ENCODE measurements at regions not wholly inside any gene's neighbourhood (a gene's known extent, or its start where the extent isn't known, plus 50 kb on each side); places are given as distances from the start of the nearest gene placed in this dataset.

DNA sequence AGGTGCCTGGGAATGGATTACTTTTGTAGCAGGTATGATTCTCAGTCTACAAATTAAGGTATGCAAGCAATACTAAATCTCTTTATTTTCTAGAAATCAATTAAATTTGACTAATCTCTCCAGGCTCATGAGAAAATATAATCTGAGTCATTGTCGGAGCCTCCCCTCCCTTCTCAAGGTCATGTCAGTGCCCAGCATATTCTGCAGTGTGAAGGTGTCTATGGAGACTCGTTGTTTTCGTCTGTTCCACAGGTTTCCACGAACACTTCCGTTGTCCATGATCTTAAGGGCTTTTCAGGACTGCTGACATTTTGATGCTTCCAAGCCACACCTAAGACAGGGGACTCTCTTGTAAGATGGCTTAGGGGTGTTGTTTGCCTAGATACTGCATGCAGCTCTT lies 56.6 kb upstream of the SCOC start:
- Mint-ChIP-seq H3K27me3 (peaks cover 4 to 11% (median 11%) of the 10 kb centered on the region in 3 donors), H3K36me3 (peaks cover 11 to 14% of the 10 kb centered on the region in 2 donors), H3K27ac (no peak overlapping the region), H3K9me3 (peaks cover 4 to 21% (median 7%) of the 10 kb centered on the region in 7 donors), H3K4me3 (no peak overlapping the region), H3K4me1 (peaks cover 0 to 7% (median 0%) of the 10 kb centered on the region in 3 donors)
- no peak for DNase-seq
- ATAC-seq (ENCODE audit: low read depth in 2 of 2), result no peak

DNA sequence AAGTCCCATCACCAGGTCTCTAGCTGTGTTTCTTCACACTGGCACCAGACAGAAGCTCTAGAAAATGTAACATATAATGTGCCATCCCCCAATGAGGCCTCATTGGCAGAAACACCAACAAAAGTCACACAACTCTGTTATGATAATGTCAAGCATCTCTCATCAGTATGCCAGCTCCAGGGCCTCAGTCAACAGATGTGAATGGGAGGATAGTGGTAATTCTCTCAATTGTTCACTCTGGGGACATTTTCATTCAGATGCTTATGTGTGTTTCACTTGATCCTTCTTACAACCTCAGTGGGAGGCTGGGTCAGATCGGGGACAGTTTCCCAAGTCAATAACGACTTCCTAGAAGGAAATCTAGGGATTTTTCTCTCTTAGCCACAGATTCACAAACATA lies 57.5 kb upstream of the SCOC start:
- no peak for DNase-seq
- peaks cover 6 to 11% (median 8%) of the 10 kb centered on the region in 3 donors for H3K27me3 Mint-ChIP-seq
- H3K36me3 Mint-ChIP-seq, result peaks cover 2 to 7% of the 10 kb centered on the region in 2 donors
- no peak overlapping the region for H3K4me3 Mint-ChIP-seq
- peaks cover 0 to 9% (median 0%) of the 10 kb centered on the region in 3 donors for H3K4me1 Mint-ChIP-seq
- H3K27ac Mint-ChIP-seq, result no peak overlapping the region
- peaks cover 0 to 13% (median 4%) of the 10 kb centered on the region in 7 donors for H3K9me3 Mint-ChIP-seq
- no peak for ATAC-seq (ENCODE audit: low read depth in 2 of 2)

DNA sequence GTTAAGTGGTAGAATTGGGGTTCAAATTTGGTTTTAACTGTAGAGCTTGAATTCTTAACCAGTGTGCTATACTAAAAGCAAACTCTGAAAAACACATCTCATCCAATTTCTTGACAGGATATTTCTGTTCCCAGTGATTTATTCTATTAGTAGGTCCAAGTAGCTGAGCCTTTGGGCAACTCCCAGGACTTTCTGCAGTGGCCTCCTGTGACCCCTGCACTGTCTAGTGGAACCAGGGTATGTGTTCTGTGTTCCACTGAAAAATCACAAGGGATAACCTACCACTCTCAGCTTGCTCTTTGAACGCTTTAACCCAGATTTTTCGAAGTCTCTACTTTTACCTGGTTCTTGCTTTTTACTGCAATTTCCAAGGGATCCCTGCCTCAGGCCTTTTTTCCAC lies 58.0 kb upstream of the SCOC start:
- peaks cover 0 to 9% (median 0%) of the 10 kb centered on the region in 3 donors for H3K4me1 Mint-ChIP-seq
- peaks cover 0 to 1% of the 10 kb centered on the region in 2 donors for H3K36me3 Mint-ChIP-seq
- H3K9me3 Mint-ChIP-seq, result peaks cover 0 to 8% (median 0%) of the 10 kb centered on the region in 7 donors
- H3K27ac Mint-ChIP-seq, result no peak overlapping the region
- H3K27me3 Mint-ChIP-seq, result peaks cover 7 to 12% (median 7%) of the 10 kb centered on the region in 3 donors
- ATAC-seq (ENCODE audit: low read depth in 2 of 2) (no peak), DNase-seq (no peak)
- no peak overlapping the region for H3K4me3 Mint-ChIP-seq

DNA sequence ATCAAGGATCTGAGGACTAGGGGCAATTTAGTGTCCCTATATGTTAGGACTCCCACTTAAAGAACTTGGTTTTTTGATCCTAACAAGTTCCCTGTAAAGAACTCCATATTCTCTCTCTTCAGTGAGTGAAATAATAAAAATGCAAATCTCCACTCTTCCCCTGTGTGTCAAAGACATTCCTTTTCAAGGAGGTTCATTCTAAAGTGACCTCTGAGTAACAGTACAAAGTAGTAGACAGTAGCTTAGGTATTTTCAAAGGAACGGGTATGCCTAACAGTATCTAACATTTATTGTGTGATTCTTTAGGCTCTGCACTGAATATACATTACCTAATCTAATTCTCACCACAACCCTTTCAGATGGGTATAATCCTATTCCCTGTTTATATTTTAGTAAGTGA lies 58.4 kb upstream of the SCOC start:
- Mint-ChIP-seq H3K4me1 (peaks cover 0 to 9% (median 0%) of the 10 kb centered on the region in 3 donors), H3K27me3 (peaks cover 3 to 12% (median 5%) of the 10 kb centered on the region in 3 donors), H3K4me3 (no peak overlapping the region), H3K9me3 (peaks cover 0 to 4% (median 0%) of the 10 kb centered on the region in 7 donors), H3K27ac (no peak overlapping the region), H3K36me3 (no peaks in the 10 kb centered on the region)
- ATAC-seq (ENCODE audit: low read depth in 2 of 2), result no peak
- no peak for DNase-seq

DNA sequence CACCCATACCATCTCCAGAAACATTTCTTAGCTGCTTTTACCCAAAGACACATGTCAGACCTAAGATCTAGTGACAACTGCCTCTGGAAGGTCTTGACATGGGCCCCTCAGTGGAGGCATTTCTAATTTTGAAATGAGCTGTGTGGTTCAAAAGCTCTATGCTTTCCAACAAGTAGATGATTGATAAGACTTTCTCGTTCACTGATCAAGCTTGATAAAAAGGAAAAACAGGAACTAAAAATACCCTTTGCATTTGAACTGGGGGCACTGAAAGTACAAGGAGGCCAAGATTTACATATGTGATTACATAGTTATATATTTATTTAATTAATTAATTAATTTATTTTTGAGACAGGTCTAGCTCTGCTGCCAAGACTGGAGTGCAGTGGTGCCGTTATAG lies 61.3 kb upstream of the SCOC start:
- peaks cover 0 to 12% (median 5%) of the 10 kb centered on the region in 3 donors for H3K27me3 Mint-ChIP-seq
- H3K36me3 Mint-ChIP-seq, result no peaks in the 10 kb centered on the region
- H3K27ac Mint-ChIP-seq, result no peak overlapping the region
- ATAC-seq (ENCODE audit: low read depth in 2 of 2) (no peak), DNase-seq (no peak)
- peaks cover 0 to 9% (median 0%) of the 10 kb centered on the region in 3 donors for H3K4me1 Mint-ChIP-seq
- H3K9me3 Mint-ChIP-seq, result no peaks in the 10 kb centered on the region
- H3K4me3 Mint-ChIP-seq, result no peak overlapping the region

DNA sequence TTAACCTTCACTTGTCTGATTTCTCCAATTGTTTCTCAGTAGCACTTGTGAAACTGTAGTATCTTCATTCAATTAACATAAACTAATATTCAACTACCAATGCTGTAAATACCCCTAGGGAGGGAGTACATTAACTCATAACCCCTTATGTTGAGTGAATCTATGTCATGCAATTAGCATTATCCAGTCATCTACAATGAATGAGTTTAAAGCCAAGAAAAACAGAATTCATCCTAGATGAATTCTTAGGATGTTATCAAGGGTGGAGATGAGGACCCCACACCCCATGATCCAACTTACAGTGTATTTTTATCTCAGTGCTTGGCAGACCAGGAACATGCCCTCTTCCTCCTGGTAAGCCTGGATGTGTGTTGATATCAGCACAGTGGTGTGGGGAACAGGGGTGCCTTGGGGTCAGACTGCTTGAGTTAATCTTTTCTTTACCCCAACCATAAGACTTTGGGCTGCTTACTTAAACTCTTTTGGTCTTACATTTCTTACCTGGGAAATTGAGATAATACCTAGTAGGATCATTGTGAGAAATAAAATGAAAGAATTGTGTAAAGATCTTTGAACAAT lies 62.1 kb upstream of the SCOC start:
- Mint-ChIP-seq H3K9me3 (no peaks in the 10 kb centered on the region), H3K4me3 (no peak overlapping the region), H3K27me3 (peaks cover under 1 to 12% (median 5%) of the 10 kb centered on the region in 3 donors), H3K4me1 (peaks cover 0 to 9% (median 0%) of the 10 kb centered on the region in 3 donors), H3K27ac (no peak overlapping the region), H3K36me3 (no peaks in the 10 kb centered on the region)
- no peak for DNase-seq
- no peak for ATAC-seq (ENCODE audit: low read depth in 2 of 2)

DNA sequence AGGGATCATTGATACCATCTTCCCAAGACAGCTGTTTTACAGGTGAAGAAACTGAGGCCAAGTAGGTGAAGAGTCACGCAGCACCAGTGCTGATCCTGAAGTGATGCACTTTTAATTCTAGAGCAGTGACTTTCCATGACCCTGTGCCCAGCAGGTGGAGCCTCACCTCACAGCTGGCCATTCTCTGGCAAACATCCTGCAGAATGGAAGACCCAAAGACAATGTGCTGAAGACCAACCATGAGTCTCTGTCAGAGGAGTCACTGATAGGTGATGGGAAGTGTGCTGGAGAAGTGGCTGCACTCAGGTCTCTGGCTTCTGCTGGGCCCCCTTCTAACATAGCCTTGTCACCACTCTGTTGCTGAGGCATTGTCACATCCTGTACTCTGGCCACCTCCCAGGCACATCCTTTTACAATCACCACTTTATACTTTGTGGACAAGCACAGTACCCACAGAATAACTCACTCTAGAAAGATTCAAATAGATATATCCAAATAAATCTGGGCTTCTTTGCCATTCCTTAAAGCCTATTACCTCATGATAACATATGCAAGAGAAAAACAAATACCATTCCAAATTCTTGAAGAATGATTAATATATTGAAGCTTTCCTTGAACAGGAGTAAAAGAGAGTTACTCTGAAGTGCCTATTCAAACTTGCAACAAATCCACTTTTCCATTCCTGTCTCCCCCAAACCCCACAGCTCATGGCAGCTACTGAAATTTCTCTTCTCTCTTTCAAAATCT lies 64.1 kb upstream of the SCOC start:
- Mint-ChIP-seq H3K9me3 (no peaks in the 10 kb centered on the region), H3K4me1 (peaks cover 0 to 9% (median 0%) of the 10 kb centered on the region in 3 donors), H3K27me3 (peaks cover 5 to 12% (median 9%) of the 10 kb centered on the region in 3 donors), H3K4me3 (no peak overlapping the region), H3K36me3 (no peaks in the 10 kb centered on the region), H3K27ac (no peak overlapping the region)
- no peak for DNase-seq
- ATAC-seq (ENCODE audit: low read depth in 2 of 2), result no peak

DNA sequence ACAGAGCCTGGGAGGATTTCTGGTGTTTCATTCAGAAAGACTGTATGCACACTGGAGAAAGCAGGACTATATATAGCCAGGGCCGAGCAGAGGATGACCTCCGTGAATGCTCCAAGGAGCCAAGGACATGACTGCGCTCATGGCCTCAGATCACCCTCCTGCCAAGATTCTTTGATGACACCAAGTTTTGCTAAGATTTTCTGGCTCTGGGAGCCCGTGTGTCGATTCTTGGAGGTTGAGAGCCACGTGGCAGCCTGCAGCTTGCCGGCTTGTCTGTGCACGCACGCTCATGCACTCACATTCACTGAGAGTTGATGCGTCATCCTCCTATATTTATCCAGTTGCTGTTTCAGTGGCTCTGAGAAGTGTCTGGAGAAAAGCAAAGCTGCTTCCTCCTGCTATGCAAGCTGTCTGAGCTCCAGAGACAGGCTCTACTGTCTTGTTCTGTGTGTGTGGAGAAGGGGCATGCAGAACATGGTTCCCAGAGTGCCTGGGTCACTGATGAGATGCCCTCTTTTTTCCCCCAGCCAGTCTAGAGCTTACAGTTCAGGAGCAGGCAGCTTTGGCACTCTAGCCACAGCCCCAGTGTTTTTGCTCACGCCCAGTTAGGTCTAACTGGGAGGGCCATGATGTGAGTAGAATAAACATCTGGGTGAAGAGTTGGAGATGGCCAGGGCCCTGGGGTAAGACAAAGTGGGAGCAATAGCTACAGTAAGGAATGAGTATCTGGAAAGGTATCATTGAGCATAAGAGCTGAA lies 64.9 kb upstream of the SCOC start:
- no peak overlapping the region for H3K27ac Mint-ChIP-seq
- no peak overlapping the region for H3K4me3 Mint-ChIP-seq
- ATAC-seq (ENCODE audit: low read depth in 2 of 2) (no peak), DNase-seq (no peak)
- H3K9me3 Mint-ChIP-seq, result no peaks in the 10 kb centered on the region
- H3K36me3 Mint-ChIP-seq, result no peaks in the 10 kb centered on the region
- peaks cover 0 to 9% (median 0%) of the 10 kb centered on the region in 3 donors for H3K4me1 Mint-ChIP-seq
- peaks cover 5 to 12% (median 9%) of the 10 kb centered on the region in 3 donors for H3K27me3 Mint-ChIP-seq

DNA sequence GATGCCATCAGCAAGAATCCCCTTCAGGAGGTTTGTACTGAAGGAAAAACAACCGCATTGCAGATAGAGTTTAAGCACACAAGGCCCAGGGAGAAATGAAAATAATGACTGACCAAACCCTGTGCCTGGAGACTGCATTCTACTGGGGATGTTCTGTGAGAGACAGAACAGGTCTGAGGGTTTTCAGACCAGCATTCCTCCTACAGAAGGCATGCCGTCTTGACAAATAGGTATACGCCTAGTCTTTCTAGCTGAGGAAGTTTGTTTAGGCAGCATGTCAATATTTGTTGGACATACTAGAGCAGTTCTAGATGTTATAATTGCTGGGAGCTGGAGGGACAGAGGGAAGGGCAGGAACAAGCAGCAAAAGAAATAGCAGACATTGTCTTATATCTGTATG lies 68.4 kb upstream of the SCOC start:
- Mint-ChIP-seq H3K9me3 (no peaks in the 10 kb centered on the region), H3K27me3 (peaks cover 0 to 9% (median 4%) of the 10 kb centered on the region in 3 donors), H3K4me3 (no peak overlapping the region), H3K36me3 (no peaks in the 10 kb centered on the region), H3K4me1 (no peaks in the 10 kb centered on the region), H3K27ac (no peak overlapping the region)
- ATAC-seq (ENCODE audit: low read depth in 2 of 2) (no peak), DNase-seq (no peak)

DNA sequence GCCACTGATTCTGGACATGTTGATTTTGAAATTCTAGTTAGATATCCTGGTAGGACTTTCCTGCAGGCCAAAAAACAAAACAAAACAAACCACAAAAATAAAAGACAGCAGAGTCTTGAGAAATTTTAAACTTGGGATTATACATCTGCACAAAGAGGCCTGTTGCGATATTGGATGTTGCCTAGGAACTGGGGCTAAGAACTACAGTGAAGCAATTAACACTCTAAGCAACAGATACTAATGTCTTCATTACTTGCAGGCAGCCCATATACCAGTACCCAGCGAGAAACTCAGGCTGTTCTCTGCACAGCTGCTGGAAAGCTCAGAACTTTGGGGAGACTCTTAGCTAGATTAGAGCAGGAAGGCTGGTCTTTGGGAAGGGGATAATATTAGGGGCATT lies 69.1 kb upstream of the SCOC start:
- no peaks in the 10 kb centered on the region for H3K9me3 Mint-ChIP-seq
- DNase-seq, result no peak
- H3K27ac Mint-ChIP-seq, result no peak overlapping the region
- no peak for ATAC-seq (ENCODE audit: low read depth in 2 of 2)
- peaks cover 0 to 9% (median 4%) of the 10 kb centered on the region in 3 donors for H3K27me3 Mint-ChIP-seq
- no peak overlapping the region for H3K4me3 Mint-ChIP-seq
- no peaks in the 10 kb centered on the region for H3K36me3 Mint-ChIP-seq
- H3K4me1 Mint-ChIP-seq, result no peaks in the 10 kb centered on the region

DNA sequence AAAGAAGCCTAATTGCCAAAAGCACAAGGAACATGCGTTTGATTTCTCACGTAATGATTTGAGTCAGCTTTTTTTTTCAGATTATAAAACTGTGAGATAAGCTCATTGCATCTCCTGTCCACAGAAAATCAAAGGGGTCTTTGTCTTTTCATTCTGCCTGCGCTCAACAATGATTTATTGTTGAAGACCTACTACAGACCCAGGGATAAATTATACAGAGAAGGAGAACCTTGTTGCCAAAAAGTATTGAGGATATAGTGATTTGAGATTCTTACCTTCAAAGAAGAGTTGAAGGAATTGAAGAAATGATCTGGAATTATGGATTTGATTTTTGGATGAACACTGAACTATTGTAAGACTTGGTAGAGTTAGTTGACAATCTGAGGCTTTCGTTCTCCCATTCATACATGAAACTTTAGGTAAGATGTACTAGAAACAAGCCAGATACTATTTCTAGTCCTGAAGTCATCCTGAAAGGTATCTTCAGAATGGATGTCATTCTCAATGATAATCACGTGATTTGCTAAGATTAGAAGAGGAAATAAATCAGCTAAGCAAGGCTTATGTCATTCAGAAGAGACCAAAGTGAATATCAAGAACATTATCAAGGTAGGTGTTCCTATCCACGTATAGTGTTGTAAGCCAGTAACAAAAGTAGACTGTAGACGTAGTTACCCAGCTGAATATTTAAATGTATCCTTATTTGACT lies 71.1 kb upstream of the SCOC start:
- Mint-ChIP-seq H3K4me3 (no peak overlapping the region), H3K4me1 (no peaks in the 10 kb centered on the region), H3K27ac (no peak overlapping the region), H3K36me3 (no peaks in the 10 kb centered on the region), H3K9me3 (no peaks in the 10 kb centered on the region), H3K27me3 (peaks cover 0 to 9% (median 5%) of the 10 kb centered on the region in 3 donors)
- no peak for ATAC-seq (ENCODE audit: low read depth in 2 of 2)
- DNase-seq, result no peak

DNA sequence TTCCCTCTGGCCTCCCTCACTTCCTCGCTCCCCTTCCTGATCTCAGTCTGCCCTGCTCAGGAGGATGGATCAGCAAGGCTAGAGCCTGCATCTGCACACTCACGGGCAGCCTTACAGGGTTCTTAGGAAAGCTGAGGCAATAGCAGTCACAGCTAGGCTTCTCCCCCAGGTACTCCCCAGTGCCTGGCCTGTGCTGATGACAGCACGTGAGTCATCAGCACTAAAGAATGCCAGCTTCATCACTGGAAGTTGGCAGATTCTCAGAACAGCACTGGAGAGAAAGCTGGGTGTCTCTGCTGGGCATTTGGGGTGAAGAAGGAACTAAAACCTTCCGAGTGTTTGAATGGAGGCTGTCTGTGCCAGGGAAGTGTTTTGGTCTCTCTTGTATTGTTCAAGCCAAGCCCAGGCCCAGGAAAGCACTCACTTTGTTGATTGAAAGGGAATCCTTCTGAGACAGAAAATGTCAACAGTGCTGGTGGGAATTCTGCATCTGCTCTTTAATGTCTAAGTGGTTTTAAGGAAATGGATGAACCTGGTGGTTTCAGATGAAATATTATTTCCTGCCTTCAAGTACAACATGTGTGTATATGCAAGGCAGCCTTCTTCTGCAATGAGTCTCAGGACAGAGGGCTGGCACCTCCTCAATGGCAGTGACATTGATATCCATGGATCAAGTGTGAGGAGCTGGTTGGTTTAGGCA lies 73.0 kb upstream of the SCOC start:
- no peaks in the 10 kb centered on the region for H3K9me3 Mint-ChIP-seq
- H3K4me1 Mint-ChIP-seq, result no peaks in the 10 kb centered on the region
- H3K27ac Mint-ChIP-seq, result no peak overlapping the region
- peaks cover 0 to 5% (median under 1%) of the 10 kb centered on the region in 3 donors for H3K27me3 Mint-ChIP-seq
- no peaks in the 10 kb centered on the region for H3K36me3 Mint-ChIP-seq
- ATAC-seq (ENCODE audit: low read depth in 2 of 2) (no peak), DNase-seq (no peak)
- no peak overlapping the region for H3K4me3 Mint-ChIP-seq

DNA sequence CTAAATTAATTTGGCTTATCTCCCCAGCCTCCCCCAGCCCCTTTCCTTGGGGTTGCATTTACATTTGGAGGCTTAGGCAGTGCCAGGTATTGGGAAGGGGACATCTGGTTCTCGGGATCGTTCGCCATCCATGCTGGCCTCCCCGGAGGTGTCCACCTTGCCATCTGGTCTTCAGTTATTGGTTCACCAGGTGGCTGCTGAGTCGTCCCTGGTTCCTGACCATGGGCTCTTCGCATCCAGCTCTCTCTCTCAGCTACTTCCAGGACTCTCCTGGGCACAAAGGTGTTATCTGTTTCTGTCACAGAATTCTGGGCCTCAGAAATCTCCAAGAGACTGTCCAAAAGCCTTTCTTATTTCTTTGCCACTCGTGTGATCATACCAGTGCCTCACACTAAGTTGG lies 75.4 kb upstream of the SCOC start:
- no peak for ATAC-seq (ENCODE audit: low read depth in 2 of 2)
- DNase-seq, result no peak
- Mint-ChIP-seq H3K4me3 (no peak overlapping the region), H3K27me3 (peaks cover 5 to 7% (median 6%) of the 10 kb centered on the region in 3 donors), H3K27ac (no peak overlapping the region), H3K36me3 (no peaks in the 10 kb centered on the region), H3K9me3 (peaks cover 0 to 2% (median 0%) of the 10 kb centered on the region in 7 donors), H3K4me1 (no peaks in the 10 kb centered on the region)
